GM19035 (cell line): ENCODE measurements at regions not wholly inside any gene's neighbourhood (a gene's known extent, or its start where the extent isn't known, plus 50 kb on each side); places are given as distances from the start of the nearest gene placed in this dataset.

Source experiments
- ATAC-seq: cut with Tn5 transposase; IDR thresholded peaks from one replicate; pipeline ENCODE4 v1.9.1; 2021; ENCODE audit not compliant: unreplicated experiment

DNA sequence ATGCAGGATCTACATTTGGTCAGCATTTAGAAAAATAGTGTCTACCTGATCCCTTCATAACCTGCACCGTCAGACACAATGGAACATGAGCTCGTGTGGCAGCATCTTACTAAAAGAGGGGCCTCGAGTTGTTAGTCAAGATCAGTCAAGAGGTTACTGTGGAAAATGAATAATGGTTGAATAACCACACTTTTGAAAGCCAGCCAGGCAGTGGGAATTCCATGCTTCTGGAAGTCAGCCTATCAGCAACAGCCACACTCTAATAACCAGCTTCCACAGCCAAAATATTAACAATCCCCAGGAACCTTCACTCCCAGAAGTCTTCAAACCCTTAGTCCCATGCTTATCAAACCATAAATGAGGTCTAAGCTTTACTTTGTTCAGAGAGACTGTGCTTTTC is 234.3 kb downstream of the HS3ST1 start:
- no peak for ATAC-seq

DNA sequence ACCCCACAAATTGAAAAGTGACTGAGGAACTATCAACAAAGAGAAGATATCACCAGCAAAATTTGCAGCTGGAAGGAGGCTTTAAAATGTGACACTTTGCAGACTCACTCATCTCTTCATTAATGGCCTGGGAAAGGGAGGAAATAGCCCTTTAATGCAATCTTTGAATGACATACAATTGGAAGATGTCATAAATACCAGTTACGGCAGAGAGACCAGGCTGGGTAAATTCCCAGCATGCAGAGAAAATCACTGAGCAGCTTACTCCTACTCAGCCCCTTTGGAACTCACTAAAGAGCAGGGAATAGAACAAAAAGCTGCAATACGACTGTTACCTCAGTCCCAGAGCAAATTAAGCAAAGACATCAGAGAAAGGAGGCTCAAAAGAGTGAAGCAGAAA is 238.9 kb downstream of the HS3ST1 start:
- no peak for ATAC-seq

DNA sequence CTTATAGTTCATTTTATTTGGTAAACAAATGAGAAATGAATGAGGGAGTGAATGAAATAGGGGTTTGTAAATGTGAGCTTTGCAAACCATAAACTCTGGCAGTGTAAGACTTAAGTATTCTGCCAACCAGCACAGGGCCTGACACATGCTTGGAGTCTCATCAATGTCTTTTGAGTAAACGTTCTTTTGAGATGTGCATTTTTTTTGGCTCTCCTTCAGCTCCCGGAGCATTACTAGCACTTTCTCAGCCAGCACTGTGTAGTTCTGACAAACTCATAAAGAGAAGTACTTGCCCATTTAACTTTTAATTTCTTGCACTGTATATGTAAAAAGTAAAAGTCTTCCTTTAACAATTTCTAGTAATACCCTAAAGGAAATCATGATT is 245.3 kb downstream of the HS3ST1 start:
- ATAC-seq: no peak

DNA sequence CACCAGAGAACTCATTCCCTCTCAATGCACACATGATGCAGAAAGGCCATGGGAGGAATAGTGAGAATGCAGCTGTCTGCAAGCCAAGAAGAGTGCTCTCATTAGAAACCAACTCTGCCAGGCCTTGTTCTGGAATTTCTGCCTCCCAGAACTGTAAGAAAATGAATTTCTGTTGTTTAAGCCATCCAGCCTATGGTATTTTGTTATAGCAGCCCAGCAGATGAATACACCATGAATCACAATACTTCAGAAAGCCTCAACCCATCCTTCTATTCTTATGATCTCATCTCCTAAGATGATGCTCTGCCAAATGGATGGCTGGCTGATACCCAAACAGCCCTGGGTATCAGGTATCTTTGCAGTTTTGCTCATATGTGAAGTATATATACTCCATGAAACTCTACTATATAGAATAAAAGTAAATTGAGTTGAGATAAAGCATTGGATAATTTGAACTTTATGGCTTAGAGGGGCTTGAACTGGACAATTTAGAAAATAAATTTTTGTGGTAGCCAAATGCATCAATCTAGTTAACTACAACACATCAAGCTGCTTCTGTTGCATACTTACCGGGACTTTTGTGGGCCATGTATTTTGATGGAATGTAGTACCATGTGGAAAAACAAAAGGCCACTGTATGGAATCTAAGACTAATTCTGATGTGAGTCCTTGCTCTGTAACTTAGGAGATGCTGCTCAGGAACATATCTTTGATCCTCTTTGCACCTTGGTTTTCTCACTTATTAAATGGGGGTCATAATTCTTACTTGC is 245.9 kb downstream of the HS3ST1 start:
- no peak for ATAC-seq

DNA sequence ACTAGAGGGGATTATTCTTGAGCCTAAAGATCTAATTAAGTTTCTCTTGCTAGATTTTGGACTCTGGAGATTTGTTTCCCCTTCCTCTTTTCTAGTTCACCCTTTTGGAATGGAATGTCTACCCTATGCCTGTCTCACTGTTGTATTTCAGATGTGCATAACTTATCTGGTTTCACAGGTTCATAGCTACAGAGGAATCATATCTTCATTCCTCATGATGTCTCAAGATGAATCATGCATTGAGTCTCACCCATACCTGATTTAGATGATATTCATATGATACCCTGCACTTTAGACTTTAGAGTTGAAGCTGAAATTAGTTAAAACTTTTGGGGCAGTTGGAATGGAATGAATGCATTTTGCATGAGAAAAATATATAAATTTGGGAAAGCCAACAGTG is 246.7 kb downstream of the HS3ST1 start:
- ATAC-seq: no peak

DNA sequence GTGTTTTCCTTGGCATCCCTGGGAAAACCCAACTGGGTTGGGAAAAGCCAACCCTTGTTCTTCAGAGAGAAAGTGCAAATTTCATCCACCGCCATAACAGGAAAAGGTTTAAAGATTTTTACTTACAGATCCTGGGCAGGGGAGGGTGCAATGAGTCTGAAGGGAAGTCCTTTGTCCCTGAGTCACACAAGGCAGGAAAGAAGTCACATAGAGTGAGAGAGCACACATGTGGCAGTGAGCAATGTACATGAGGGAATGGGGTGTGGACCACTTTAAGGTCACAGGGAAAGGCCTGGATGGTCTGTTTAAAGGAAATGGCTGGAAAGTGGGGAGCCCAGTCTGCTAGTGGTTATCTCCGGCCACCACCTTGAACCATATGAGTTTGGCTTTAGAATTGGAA is 248.9 kb downstream of the HS3ST1 start:
- ATAC-seq: no peak

DNA sequence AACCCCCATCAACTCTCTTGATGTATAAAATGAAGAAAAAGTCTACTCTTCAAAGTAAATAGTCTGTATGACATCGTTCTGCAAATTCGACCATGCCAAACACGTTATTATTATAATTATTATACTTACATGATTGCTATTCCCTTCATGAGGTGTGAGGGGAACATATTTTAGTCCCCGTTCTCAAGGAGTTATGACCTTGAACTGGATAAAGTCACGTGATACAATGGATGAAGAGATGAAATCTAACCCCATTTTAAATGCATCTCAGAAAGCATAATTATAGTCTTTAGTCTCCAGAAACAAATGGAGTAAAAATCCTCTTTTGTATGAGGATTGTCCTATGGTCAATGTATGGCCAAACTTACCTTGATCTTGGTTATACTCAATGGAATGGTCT is 250.3 kb downstream of the HS3ST1 start:
- ATAC-seq: no peak

DNA sequence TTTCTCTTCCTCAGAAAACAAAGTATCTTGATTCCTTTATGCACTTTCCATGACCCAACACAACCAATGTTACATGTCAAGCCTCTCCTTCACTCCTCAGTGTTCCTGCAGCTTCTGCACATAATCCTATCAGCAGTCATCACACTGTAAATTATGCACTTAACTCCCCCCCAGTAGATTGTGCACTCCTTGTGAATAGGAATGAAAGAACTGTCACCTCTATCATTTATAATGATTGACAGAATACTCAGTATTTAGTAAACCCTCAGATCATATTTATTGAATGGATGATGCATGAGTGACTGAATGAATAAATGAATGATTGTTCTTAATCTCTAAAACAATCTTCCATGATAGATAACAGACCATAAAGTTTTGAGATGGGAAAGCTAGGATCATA is 253.3 kb downstream of the HS3ST1 start:
- ATAC-seq: no peak

DNA sequence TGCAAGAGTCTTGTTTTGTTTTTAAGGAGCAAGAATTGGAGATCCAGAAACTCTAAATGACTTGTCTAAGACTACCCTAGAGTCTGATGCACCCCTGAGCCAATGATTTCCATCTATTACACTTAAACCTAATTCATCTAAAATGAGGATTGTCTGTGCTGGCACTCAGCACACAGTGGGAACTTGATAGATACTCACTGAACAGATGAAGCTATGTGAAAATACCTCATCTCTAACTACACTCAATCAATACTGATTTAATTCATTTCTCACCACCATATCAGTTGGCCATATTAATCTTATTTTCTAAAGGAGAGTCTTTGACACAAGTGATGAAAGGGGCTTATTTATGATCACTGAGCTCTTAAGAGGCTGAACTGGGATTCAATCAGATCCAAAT is 262.1 kb downstream of the HS3ST1 start:
- ATAC-seq: no peak

DNA sequence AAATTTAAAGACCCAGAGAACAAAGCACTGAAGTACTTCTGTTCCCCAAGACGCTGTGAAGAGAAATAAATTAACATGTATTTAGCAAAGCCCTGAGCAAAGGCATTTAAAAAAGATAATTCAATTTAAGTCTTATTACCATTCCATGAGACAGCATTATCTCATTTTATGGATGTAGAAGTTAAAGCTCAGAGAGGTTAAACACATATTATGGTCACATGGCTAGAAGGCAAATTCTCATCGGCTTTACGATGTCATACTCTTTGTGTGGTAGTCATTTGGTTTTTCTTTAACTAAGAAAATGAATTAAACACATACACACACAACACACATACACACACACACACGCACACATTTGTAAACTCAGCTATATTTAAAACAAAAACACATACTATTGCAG is 262.7 kb downstream of the HS3ST1 start:
- ATAC-seq: no peak

DNA sequence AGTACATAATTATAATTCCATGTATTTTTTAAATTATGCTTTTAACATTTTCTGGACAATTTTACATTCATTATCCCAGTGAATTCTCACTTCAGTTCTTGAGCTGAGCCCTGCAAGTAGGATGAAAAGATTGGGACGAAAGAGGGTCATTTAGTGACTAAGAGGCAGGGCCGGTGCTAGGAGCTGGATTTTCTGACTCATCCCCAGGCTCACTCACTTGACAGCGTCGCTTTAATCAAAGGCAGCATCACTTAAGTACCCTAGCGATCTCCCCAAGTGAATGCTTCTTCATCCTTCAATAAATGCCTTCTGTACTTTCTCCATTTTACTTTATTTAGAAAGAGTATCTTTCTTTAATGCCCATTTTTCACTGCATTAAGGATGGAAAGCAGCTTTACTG is 263.6 kb downstream of the HS3ST1 start:
- ATAC-seq: no peak

DNA sequence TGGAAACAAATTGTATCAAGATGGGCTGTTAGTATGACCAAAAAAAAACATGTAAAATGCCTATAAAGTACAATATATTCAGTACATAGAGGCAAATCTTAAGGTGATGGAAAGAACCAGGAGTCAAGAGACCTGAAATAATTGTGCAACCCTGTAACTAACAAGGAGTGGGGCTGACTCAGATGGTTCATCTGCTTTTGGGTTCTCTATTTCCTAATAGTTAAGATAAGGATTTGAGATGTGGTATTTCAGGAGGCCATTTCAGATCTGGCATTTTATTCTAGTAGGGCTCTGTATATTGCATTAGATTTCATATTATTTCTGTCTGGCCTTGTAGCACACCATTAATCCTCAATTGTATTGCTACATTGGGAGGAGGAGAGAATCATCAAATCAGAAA is 268.4 kb downstream of the HS3ST1 start:
- ATAC-seq: no peak

DNA sequence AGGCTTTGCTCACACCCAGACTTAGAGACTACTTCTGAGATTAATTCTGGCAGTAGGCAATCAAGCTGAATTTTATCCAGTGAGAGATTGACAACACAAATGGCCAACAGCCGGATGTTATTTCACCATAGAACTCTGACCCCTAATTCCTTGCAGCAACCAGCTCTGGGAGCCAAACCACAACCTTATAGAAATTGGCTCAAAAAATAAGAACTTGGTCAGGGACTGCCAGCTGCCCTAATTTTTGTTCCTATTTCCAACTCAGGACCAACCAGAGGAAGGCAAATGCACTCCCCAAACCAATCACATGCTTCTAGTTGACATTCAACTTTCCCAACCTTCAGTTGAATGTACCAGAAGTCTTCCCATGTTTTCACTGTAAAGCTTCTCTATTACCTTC is 269.7 kb downstream of the HS3ST1 start:
- ATAC-seq: no peak

DNA sequence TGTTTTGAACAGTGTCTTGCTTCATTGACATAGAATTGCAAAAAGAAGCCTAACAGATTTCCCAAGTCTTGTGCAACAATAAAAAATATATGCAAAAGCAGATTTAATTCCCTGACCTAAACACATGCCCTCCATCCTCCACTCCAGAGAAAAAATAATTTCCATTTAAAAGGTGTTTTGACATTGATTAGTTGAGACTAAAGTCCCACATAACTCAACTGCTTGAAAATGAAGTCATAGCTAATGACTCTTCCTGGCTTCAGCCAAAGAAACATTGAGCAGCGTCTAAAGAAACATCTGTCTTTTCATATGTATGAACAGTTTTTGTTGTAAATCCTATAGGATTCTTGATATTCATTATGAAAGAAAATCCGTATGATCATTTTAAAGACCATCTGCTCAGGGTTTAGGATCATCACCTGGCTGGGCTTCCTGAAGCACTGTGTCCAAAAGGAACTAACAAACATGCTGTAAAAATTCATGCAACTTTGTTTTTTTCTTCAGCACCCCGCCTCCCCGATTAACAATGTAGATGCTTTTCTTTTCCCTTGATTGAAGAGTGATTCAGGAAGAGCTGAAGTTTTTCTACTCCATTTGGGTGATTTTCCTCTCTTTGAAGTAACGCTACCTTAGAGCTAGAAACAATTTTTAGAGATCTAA is 273.4 kb downstream of the HS3ST1 start:
- no peak for ATAC-seq

DNA sequence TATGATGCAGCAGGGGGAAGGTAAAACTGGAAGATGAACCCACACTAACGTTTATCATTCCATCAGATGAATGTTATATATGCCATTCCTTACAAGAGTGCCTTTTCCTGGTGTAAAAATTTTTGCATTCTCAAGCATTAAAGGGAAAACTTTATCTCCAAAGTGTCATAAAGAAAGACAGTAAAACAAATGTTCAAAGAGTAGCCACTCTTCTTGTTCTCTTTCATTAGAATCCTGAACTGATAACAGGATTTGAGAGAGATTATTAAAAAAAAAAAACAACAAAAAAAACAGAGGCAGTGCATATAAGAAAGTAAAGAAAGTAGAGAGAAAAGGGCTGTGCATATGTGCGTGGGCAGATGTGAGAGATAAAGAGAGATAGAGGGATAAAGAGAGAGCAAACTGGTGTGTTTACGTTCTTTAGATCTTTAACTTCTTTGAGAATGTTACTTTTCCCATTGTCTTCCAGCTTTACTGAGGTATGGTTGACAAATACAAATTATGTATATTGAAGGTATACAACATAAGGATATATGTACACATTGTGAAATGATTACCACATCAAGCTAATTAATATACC is 275.4 kb downstream of the HS3ST1 start:
- no peak for ATAC-seq

DNA sequence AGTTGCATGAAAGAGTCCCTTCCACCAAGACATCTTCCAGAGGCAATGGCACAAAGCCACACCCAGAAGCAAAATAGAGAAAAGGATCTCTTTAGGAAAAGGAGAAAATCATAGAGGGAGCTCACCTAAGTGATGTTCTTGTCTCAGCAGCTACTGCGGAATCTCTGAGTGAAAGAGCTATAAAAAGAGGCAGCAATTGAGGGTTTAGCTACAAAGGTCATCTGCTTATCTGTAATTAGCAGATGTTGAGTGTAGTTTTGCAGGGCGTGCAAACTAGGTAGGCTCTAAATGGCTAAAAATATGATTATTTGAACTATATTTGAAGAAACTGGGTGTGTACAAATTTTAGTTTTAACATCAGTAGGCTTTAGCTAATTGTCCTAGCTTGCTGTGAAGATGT is 276.0 kb downstream of the HS3ST1 start:
- ATAC-seq: no peak

DNA sequence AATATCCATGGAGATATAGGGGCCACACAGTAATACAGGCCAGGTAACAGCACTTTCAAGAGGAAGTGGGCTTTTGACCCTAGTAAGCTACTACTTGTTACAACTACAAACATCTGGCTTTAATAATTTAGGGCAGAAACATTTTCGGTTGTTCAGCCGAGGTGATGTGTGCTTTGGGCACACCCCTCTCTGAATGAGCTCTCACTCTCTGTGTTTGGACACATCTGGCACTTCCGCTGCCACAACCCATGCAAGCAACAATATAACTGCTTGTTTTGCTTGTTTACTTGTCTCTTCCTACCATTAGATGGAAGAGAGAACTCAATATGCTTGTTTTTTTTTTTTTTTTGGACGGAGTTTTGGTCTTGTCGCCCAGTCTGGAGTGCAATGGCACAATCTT is 277.2 kb downstream of the HS3ST1 start:
- ATAC-seq: no peak

DNA sequence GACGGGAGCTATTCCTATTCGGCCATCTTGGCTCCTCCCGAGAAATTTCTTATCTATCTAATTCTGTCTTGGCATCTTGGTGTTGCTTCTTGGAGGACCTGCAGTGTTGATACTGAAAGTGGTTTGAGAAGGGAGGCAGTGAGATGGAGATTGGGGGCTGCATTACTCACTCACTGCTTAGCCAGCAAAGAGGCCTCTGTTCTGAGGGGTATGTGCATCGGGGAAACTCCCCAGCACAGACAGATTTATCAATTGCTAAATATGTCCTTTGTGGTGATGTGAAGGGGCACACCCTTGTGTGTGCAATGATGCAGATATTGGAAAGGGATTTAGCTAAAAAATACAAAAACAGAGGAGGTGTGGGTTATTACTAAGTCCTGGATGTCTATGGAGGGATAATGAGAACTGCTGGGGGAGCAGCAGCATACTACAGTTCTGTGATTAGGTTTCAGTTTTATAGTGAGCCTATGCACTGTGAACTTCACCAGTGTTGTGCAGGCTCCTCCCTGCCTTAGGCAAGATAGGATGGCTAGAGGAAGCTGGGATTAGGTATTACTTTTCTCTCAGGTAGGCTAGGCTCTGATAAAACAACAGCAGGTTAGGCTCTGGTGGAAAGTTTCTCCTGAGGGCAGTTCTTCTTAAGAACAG is 279.0 kb downstream of the HS3ST1 start:
- no peak for ATAC-seq

DNA sequence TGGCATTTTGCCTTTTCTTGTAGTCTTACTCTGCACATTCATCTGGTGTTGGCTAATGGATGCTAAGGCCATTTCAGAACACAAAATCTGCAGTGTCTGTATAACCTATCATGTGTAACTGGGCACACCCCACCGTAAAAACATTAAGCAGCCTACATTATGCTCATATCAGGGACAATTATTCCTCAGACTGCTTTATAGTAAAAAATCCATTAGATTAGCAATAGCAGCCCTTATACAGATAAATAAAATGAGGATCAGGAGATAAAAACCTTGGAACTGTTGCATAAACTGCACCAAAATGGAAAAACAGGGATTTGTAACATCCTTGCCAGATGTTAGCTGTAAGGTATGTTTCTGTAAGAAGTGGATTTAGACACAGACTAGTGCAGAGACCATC is 288.8 kb downstream of the HS3ST1 start:
- no peak for ATAC-seq

DNA sequence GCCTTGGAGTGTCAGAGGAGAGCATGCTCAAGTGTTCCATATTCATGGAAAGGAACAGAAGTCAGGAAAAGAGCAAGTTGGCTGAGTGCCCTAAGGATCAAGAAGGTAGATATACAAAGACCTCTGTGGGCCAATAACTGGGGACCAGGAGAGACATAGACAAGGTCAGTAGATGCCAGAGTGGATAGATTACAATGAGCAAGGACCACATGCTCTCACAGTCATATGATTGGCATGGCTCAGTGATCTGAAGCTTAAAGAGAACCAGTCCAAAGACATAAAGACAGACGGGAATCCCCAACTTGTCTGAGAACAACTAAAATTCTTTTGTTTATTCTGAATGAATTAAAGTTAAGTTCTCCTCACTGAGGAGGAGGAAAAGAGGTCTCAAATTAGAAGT is 289.7 kb downstream of the HS3ST1 start:
- ATAC-seq: no peak

DNA sequence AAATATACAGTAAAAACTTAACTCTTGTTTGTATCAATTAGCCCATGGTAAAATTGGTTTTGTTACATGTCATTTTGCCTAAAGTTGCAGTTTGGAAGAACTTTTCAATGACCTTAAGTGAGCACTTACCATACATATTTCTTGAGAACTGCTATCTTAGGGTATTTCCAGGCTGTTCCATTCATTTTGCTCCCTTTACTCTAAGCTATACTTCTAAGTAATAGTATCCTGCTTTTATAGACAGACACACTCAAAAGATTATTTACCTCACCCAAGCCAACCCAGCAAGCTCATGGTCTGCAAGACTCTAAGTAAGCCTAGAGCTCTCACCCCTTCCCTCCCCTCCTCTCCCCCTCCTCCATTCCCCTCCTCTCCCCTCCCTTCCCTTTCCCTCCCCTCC is 294.0 kb downstream of the HS3ST1 start:
- no peak for ATAC-seq

DNA sequence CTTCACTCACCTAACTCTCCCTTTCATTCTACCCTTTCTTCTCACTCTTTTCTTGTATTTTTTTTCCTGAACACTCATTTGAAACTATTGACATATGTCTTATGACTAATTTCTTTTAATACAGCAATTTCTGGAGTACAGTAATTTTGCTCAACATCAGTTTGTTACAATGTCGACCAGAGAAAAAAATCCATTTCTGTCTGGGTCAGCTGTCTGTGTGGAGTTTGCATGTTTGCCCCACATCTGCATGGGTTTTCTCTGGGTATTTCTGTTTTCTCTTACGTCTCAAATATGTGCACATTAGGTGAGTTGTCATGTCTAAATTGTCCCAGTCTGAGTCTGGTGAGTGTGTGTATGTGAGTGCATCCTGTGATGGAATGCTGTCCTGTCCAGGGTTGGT is 294.8 kb downstream of the HS3ST1 start:
- no peak for ATAC-seq
